ENCODE measurements at regions not wholly inside any gene's neighbourhood (a gene's known extent, or its start where the extent isn't known, plus 50 kb on each side); places are given as distances from the start of the nearest gene placed in this dataset.

DNA sequence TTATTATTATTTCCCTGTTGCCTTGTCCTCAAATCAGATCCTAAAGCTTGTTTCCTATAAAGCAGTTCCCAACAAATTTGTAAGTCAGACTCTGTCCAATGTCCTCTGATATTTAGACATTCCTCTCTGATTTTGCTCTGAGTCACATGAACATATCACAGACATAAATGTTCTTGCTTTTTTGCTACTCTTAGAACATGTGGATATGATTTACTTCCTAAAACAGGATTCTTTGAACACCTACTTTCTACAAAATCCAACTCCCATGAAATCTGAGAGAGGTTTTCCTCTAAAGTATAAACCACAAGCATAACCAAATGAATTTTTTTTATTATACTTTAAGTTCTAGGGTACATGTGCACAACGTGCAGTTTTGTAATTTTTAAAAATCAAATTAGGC lies 181.3 kb upstream of the SLC38A2 start:
- H3K9me3 Mint-ChIP-seq = no peaks in the 10 kb centered on the region
- H3K27ac Mint-ChIP-seq (ENCODE audit: unreplicated experiment) = no peak overlapping the region
- H3K4me3 Mint-ChIP-seq = no peak overlapping the region
- H3K4me1 Mint-ChIP-seq = peaks cover 15% of the 10 kb centered on the region
- no peak for DNase-seq (ENCODE audit: low read depth, low spot score)
- TF ChIP-seq, protein P1, sequence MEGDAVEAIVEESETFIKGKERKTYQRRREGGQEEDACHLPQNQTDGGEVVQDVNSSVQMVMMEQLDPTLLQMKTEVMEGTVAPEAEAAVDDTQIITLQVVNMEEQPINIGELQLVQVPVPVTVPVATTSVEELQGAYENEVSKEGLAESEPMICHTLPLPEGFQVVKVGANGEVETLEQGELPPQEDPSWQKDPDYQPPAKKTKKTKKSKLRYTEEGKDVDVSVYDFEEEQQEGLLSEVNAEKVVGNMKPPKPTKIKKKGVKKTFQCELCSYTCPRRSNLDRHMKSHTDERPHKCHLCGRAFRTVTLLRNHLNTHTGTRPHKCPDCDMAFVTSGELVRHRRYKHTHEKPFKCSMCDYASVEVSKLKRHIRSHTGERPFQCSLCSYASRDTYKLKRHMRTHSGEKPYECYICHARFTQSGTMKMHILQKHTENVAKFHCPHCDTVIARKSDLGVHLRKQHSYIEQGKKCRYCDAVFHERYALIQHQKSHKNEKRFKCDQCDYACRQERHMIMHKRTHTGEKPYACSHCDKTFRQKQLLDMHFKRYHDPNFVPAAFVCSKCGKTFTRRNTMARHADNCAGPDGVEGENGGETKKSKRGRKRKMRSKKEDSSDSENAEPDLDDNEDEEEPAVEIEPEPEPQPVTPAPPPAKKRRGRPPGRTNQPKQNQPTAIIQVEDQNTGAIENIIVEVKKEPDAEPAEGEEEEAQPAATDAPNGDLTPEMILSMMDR (conservative IDR thresholded peaks at IDR 0.05) = no peak
- H3K36me3 Mint-ChIP-seq (ENCODE audit: low read depth) = no peaks in the 10 kb centered on the region
- no peaks in the 10 kb centered on the region for H3K27me3 Mint-ChIP-seq (ENCODE audit: low read depth)

DNA sequence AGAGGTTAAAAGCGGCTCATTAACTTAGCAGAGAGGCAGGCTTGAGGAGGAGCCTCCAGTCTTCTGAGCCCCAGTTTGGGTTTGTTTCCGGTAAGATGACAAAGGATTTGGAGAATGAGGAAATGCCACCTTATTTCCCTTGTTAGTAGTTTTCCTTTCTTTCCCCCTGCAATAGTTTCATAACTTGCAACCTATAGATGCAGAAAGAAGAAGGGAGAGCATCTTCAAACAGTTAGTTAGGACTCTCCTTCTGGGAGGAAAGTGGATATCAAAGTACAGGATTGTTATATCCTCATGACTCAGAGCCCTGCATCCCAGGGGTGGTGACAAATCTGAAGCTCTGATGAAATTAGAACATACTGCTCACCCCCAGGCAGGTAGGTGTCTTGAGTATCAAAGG lies 180.7 kb upstream of the SLC38A2 start:
- Mint-ChIP-seq H3K4me3 (no peak overlapping the region), H3K36me3 (ENCODE audit: low read depth) (no peaks in the 10 kb centered on the region), H3K9me3 (no peaks in the 10 kb centered on the region), H3K4me1 (peaks cover 18% of the 10 kb centered on the region), H3K27me3 (ENCODE audit: low read depth) (no peaks in the 10 kb centered on the region), H3K27ac (ENCODE audit: unreplicated experiment) (no peak overlapping the region)
- no peak for DNase-seq (ENCODE audit: low read depth, low spot score)
- TF ChIP-seq, protein P1 (conservative IDR thresholded peaks at IDR 0.05) = no peak

DNA sequence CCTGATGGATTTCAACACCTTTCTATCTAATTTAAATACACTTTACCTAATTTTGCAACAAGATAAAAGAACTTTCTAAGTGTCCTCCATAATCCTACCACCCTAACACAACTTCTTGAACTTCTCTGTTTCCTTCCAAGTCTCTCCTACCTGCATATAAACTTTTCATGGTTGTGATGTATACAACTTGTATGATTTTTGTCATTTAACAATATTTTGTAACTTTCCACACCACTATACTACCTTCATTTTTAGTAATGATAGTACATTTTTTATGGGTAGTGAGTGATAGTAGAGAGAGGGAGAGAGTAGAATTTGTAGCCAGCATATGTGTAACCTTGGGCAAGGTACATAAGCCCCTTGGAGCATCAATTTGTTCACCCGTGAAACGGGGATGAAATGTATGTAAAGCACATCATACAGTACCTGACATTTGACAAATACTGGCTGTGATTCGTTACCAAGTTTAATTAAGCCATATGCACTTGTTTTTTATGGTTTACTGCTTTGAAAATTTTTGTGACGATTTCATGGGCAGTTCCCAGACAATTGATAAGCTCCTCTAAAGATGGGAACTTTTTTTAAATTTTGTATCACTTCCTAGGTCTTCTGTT lies 177.8 kb upstream of the SLC38A2 start:
- H3K9me3 Mint-ChIP-seq = peaks cover 5% of the 10 kb centered on the region
- peaks cover 19% of the 10 kb centered on the region for H3K4me1 Mint-ChIP-seq
- H3K27ac Mint-ChIP-seq (ENCODE audit: unreplicated experiment) = no peak overlapping the region
- no peak overlapping the region for H3K4me3 Mint-ChIP-seq
- H3K27me3 Mint-ChIP-seq (ENCODE audit: low read depth) = no peaks in the 10 kb centered on the region
- DNase-seq (ENCODE audit: low read depth, low spot score) = no peak
- H3K36me3 Mint-ChIP-seq (ENCODE audit: low read depth) = no peaks in the 10 kb centered on the region
- TF ChIP-seq, protein P1 (conservative IDR thresholded peaks at IDR 0.05) = no peak

DNA sequence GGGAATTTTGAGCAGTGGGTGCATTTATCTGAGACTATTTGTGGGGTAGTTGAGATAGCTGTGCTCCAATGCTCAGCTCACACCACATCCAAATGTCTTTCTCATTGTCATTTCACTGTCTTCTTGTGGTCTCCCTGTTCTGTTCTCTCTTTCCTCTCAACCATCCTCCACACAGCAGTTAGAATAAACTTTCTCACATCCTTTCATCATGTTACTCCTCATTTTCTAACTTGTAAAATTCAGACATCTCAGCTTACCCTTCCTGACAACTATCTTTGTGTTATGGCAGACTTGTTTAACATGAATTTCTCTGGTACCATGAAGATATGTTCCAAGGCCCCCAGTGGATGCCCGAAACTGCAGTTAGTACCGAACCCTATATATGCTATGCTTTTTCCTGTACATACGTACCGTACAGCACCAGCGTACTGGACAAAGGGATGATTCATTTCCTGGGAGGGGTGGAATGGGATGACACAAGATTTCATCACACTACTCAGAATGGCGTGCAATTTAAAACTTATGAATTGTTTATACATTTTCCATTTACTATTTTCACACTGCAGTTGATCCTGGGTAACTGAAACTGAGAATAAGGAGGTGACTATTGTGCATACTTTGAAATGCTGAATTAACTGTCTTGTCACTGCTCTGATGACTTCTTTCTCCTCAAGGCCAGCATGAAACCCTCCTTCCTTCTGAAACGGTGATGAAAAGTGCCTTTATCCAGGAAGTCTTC lies 177.1 kb upstream of the SLC38A2 start:
- Mint-ChIP-seq H3K36me3 (ENCODE audit: low read depth) (no peaks in the 10 kb centered on the region), H3K4me1 (peaks cover 16% of the 10 kb centered on the region), H3K4me3 (no peak overlapping the region), H3K27ac (ENCODE audit: unreplicated experiment) (no peak overlapping the region), H3K27me3 (ENCODE audit: low read depth) (no peaks in the 10 kb centered on the region), H3K9me3 (peaks cover 5% of the 10 kb centered on the region)
- TF ChIP-seq, protein P1 (conservative IDR thresholded peaks at IDR 0.05) = no peak
- no peak for DNase-seq (ENCODE audit: low read depth, low spot score)

GRCh38 chr12:46548605-46549071 lies 176.1 kb upstream of the SLC38A2 start:
- Mint-ChIP-seq H3K9me3 (peaks cover 9% of the 10 kb centered on the region), H3K27ac (ENCODE audit: unreplicated experiment) (no peak overlapping the region), H3K4me1 (peaks cover 16% of the 10 kb centered on the region), H3K36me3 (ENCODE audit: low read depth) (peaks cover 3% of the 10 kb centered on the region), H3K4me3 (no peak overlapping the region), H3K27me3 (ENCODE audit: low read depth) (no peaks in the 10 kb centered on the region)
- TF ChIP-seq, protein P1 (conservative IDR thresholded peaks at IDR 0.05) = no peak
- no peak for DNase-seq (ENCODE audit: low read depth, low spot score)
